ENCODE measurements at regions not wholly inside any gene's neighbourhood (a gene's known extent, or its start where the extent isn't known, plus 50 kb on each side); places are given as distances from the start of the nearest gene placed in this dataset.

DNA sequence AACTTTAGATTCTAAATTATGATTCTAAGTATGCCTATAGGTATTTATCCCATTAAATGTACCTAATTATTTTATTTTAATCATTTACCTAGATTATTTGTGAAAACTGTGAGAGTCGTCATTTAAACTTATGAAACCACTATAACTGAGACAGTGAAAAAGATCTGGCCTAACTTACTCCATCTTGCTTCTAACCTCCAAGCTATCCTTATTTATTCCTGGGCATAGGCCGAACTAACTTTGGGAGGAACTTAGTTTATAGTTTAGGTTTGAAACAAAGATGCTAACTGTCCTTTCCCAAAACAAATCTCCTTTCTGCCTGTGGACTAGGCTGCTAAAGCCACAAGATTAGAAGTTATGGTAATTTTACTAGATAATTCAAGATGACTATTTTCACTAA lies 79.7 kb upstream of the PPP2R5C start:
- TF ChIP-seq, protein P1, sequence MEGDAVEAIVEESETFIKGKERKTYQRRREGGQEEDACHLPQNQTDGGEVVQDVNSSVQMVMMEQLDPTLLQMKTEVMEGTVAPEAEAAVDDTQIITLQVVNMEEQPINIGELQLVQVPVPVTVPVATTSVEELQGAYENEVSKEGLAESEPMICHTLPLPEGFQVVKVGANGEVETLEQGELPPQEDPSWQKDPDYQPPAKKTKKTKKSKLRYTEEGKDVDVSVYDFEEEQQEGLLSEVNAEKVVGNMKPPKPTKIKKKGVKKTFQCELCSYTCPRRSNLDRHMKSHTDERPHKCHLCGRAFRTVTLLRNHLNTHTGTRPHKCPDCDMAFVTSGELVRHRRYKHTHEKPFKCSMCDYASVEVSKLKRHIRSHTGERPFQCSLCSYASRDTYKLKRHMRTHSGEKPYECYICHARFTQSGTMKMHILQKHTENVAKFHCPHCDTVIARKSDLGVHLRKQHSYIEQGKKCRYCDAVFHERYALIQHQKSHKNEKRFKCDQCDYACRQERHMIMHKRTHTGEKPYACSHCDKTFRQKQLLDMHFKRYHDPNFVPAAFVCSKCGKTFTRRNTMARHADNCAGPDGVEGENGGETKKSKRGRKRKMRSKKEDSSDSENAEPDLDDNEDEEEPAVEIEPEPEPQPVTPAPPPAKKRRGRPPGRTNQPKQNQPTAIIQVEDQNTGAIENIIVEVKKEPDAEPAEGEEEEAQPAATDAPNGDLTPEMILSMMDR (IDR thresholded peaks at IDR 0.05) = no peak
- TF ChIP-seq POLR2A (IDR thresholded peaks at IDR 0.05) (no peak), POLR2AphosphoS5 (IDR thresholded peaks at IDR 0.05) (no peak)

All from suprapubic skin (tissue), 4 donors.